Stimulated activated CD8-positive, alpha-beta memory T cell treated with anti-CD3 and anti-CD28 coated beads, Interleukin-4, amount 100 ng/mL, for 48 hours (primary cell): ENCODE measurements at regions not wholly inside any gene's neighbourhood (a gene's known extent, or its start where the extent isn't known, plus 50 kb on each side); places are given as distances from the start of the nearest gene placed in this dataset.
"Not testable (repeated sequence)": the region's sequence is repeated elsewhere in the genome, so short reads cannot be mapped to it uniquely, and the experiment has no call there.

Experiments used
- DNase-seq: peaks from one replicate; pipeline ENCODE4 v3.0.0-alpha.2; 2020

- no peak for DNase-seq
These were observed 620.9 kb downstream of the ZWINT start for GRCh38 chr10:55740110-55740509.

- no peak for DNase-seq
These were observed 626.9 kb downstream of the ZWINT start for GRCh38 chr10:55734112-55734511.

- DNase-seq, result no peak
These were observed 656.1 kb downstream of the ZWINT start for GRCh38 chr10:55704950-55705349.

GRCh38 chr10:55668326-55668922 lies 692.6 kb downstream of the ZWINT start:
- DNase-seq, result no peak

GRCh38 chr10:55653531-55653930 lies 707.5 kb downstream of the ZWINT start:
- DNase-seq, result no peak

- no peak for DNase-seq
These were observed 719.5 kb downstream of the ZWINT start for GRCh38 chr10:55641601-55642000.

- DNase-seq, result peak; percentile 37
These were observed 729.9 kb downstream of the ZWINT start for GRCh38 chr10:55631071-55631654.

GRCh38 chr10:55630491-55631056 lies 730.5 kb downstream of the ZWINT start:
- no peak for DNase-seq

- DNase-seq, result no peak
These were observed 731.1 kb downstream of the ZWINT start for GRCh38 chr10:55629793-55630490.

GRCh38 chr10:55628260-55628701 lies 732.8 kb downstream of the ZWINT start:
- DNase-seq, result no peak

GRCh38 chr10:55627501-55628051 lies 733.5 kb downstream of the ZWINT start:
- DNase-seq, result no peak

GRCh38 chr10:55601690-55602478 lies 759.2 kb downstream of the ZWINT start:
- not testable (repeated sequence) for DNase-seq

GRCh38 chr10:55551603-55552002 lies 750.6 kb upstream of the PCDH15 start:
- DNase-seq, result no peak

- DNase-seq, result no peak
These were observed 749.2 kb upstream of the PCDH15 start for GRCh38 chr10:55550236-55550635.

- DNase-seq, result not testable (repeated sequence)
These were observed 736.5 kb upstream of the PCDH15 start for GRCh38 chr10:55537497-55537896.

GRCh38 chr10:55519264-55519663 lies 718.2 kb upstream of the PCDH15 start:
- no peak for DNase-seq

GRCh38 chr10:55518416-55518815 lies 717.4 kb upstream of the PCDH15 start:
- DNase-seq, result not testable (repeated sequence)

GRCh38 chr10:55509168-55509567 lies 708.1 kb upstream of the PCDH15 start:
- DNase-seq, result no peak

GRCh38 chr10:55500931-55501559 lies 700.0 kb upstream of the PCDH15 start:
- DNase-seq, result no peak

- DNase-seq, result no peak
These were observed 697.0 kb upstream of the PCDH15 start for GRCh38 chr10:55497893-55498499.

GRCh38 chr10:55495555-55495954 lies 694.5 kb upstream of the PCDH15 start:
- no peak for DNase-seq

GRCh38 chr10:55491712-55492111 lies 690.7 kb upstream of the PCDH15 start:
- no peak for DNase-seq
